PC-3 (cell line): ENCODE measurements at regions not wholly inside any gene's neighbourhood (a gene's known extent, or its start where the extent isn't known, plus 50 kb on each side); places are given as distances from the start of the nearest gene placed in this dataset.

Experiments used
- EZH2 ChIP-seq: fragments of 300-600 bp; sonication (generic); IDR thresholded peaks from one replicate; pipeline ENCODE4 v1.6.1; 2017; ENCODE audit warnings: antibody characterized with exemption, mild to moderate bottlenecking, low read length; ENCODE audit not compliant: unreplicated experiment
- EZH2phosphoT487 ChIP-seq: fragments of 300-600 bp; sonication (generic); IDR thresholded peaks from 2 replicates; pipeline ENCODE4 v1.6.1; 2018; ENCODE audit warnings: mild to moderate bottlenecking, antibody characterized with exemption, low read length, borderline replicate concordance
- TF ChIP-seq, protein P1 (sequence below): fragments of 300-600 bp; sonication (generic); conservative IDR thresholded peaks from 2 replicates; pipeline ENCODE4 v1.5.1; 2017; ENCODE audit warnings: antibody characterized with exemption, low read depth, mild to moderate bottlenecking, low read length

DNA sequence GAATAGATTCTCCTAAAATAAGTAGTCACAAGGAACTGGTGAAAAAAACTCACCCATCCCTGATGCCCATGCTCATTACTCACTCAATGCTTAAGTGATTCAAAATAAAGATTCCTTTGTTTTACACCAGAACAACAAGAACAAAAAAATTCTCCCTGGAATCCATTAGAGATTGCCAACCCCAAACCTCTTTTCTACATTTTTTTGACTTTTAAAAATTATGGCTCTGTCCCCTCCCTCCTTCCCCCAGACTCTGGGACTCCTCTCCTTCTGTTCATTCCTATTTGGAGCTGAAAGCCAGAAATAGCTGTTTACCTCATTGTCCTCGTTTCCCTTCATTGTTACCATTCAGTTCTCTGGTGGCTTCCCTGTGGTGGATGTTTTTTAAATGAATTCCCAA lies 63.2 kb upstream of the FHIP2A start:
- TF ChIP-seq EZH2, result no peak
- TF ChIP-seq, protein P1, sequence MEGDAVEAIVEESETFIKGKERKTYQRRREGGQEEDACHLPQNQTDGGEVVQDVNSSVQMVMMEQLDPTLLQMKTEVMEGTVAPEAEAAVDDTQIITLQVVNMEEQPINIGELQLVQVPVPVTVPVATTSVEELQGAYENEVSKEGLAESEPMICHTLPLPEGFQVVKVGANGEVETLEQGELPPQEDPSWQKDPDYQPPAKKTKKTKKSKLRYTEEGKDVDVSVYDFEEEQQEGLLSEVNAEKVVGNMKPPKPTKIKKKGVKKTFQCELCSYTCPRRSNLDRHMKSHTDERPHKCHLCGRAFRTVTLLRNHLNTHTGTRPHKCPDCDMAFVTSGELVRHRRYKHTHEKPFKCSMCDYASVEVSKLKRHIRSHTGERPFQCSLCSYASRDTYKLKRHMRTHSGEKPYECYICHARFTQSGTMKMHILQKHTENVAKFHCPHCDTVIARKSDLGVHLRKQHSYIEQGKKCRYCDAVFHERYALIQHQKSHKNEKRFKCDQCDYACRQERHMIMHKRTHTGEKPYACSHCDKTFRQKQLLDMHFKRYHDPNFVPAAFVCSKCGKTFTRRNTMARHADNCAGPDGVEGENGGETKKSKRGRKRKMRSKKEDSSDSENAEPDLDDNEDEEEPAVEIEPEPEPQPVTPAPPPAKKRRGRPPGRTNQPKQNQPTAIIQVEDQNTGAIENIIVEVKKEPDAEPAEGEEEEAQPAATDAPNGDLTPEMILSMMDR, result no peak
- no peak for TF ChIP-seq EZH2phosphoT487
